ENCODE measurements at regions not wholly inside any gene's neighbourhood (a gene's known extent, or its start where the extent isn't known, plus 50 kb on each side); places are given as distances from the start of the nearest gene placed in this dataset.

- TF ChIP-seq ARNT (IDR thresholded peaks at IDR 0.05) (no peak), PKNOX1 (IDR thresholded peaks at IDR 0.05) (no peak), BHLHE40 (IDR thresholded peaks at IDR 0.05; ENCODE audit: borderline replicate concordance) (no peak), FOXK2 (IDR thresholded peaks at IDR 0.05) (no peak), SUZ12 (IDR thresholded peaks at IDR 0.05) (no peak), NFRKB (IDR thresholded peaks at IDR 0.05) (no peak)
Observed at GRCh38 chr1:229157480-229157879, 113.4 kb upstream of the RAB4A start.
